ENCODE measurements at regions not wholly inside any gene's neighbourhood (a gene's known extent, or its start where the extent isn't known, plus 50 kb on each side); places are given as distances from the start of the nearest gene placed in this dataset.

- no peak for DNase-seq (ENCODE audit: low spot score)
- Histone ChIP-seq H3K9me3 (no peaks in the 10 kb centered on the region), H3K4me3 (no peak overlapping the region), H3K27ac (no peak overlapping the region), H3K4me1 (no peaks in the 10 kb centered on the region), H3K36me3 (no peaks in the 10 kb centered on the region), H3K27me3 (no peaks in the 10 kb centered on the region)
- no peak for TF ChIP-seq CTCF (IDR thresholded peaks at IDR 0.05)
Measured at GRCh38 chr2:66324356-66324755, 110.6 kb upstream of the MEIS1 start.

GRCh38 chr2:66323406-66323805 is 111.5 kb upstream of the MEIS1 start:
- H3K27ac ChIP-seq: no peak overlapping the region
- TF ChIP-seq CTCF (IDR thresholded peaks at IDR 0.05): no peak
- no peaks in the 10 kb centered on the region for H3K36me3 ChIP-seq
- no peaks in the 10 kb centered on the region for H3K27me3 ChIP-seq
- H3K9me3 ChIP-seq: no peaks in the 10 kb centered on the region
- no peak overlapping the region for H3K4me3 ChIP-seq
- no peak for DNase-seq (ENCODE audit: low spot score)
- no peaks in the 10 kb centered on the region for H3K4me1 ChIP-seq

DNA sequence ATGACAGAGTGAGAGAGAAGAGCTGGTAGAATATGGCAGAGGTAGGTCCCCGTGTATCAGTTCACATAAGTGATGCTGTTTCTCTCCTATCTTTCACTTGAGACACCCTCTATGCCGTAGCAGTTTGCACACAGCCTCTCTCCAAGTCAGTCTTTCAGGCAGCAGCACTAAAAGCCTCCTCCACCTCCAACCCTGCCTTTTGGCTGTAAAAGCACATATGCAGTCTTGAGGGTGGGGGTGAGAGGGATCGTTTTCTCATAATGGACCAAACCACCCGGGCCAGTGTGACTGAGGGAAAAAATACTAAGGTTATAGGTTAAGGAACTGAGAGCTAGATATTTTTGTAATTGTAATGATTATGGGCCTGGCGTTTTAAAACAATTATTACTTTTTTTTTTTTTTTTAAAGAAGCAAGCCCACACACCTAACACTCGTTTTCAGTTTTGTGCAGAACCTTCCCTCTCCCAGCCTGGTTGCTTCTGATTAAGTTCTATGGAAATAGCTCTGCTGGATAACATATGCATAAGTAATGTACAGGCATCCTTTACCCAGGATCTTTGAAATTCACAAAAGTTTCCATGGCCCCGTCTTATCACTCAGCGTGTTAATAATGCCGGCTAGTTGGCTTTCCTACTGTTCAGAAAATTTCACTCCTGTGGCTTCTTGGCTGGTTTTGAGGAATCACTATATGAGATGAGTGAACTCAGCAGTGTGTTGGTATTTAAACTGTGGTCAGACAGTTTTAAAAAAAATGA is 112.2 kb upstream of the MEIS1 start:
- no peak for TF ChIP-seq CTCF (IDR thresholded peaks at IDR 0.05)
- Histone ChIP-seq H3K9me3 (no peaks in the 10 kb centered on the region), H3K4me1 (no peaks in the 10 kb centered on the region), H3K4me3 (no peak overlapping the region), H3K27ac (no peak overlapping the region), H3K27me3 (no peaks in the 10 kb centered on the region), H3K36me3 (no peaks in the 10 kb centered on the region)
- DNase-seq (ENCODE audit: low spot score): no peak

DNA sequence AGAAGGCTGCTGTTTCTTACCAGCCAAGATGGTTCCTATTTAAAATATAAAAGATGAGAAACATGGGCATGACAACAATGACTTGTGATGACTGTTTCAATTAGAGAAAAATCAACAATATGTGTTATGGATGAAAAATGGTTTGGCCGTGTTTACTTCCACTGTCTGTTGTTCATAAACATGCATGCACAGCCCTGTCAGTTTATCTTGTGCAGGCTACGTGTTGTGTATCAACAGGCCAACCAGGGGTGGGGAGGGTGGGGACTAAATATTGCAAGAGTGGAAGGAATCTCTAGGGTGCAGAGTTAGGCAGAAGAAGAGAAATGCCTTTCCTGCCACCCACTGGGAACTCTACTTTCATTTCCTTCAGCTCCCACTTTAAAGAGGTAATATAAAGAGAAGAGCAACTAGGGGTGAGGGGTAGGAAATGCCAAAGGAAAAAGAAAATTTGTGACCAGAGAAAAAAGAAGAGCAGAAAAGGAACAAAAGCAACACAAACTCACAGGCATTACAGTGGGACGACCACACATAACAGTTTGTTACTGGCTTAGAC is 116.8 kb upstream of the MEIS1 start:
- Histone ChIP-seq H3K36me3 (no peaks in the 10 kb centered on the region), H3K4me3 (no peak overlapping the region), H3K27ac (no peak overlapping the region), H3K4me1 (no peaks in the 10 kb centered on the region), H3K27me3 (no peaks in the 10 kb centered on the region), H3K9me3 (peaks cover 0 to 8% of the 10 kb centered on the region in 2 donors)
- no peak for TF ChIP-seq CTCF (IDR thresholded peaks at IDR 0.05)
- no peak for DNase-seq (ENCODE audit: low spot score)

DNA sequence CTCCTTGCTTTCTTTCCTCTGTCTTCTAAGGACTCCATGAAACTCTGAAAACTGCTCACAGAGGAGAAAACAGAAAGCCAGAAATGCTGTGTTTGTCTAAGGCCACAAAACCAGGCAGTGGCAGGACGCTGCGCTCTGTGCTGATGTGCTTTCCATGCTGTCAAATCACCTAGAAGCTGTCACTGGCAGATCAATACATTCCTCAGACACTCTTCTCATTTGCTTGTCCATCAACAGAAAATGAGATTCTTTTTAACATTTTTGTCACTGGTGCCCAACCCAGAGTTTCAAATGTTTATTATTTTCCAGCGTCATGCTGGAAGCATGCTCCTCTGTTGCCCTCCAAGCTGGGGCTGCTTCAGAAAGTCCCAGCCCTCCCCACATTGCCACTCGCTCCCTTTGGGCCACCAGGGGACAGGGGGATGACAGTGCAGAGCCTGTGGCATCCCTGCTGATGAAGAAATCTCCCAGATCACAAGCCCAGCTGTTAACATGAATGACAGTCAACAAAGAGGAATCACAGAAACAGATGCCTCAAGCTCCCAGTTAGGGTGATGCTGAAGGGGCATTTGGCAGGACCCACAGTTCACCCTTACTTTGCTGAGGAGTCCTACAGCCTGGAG is 117.5 kb upstream of the MEIS1 start:
- Histone ChIP-seq H3K4me1 (no peaks in the 10 kb centered on the region), H3K27me3 (no peaks in the 10 kb centered on the region), H3K9me3 (peaks cover 0 to 15% of the 10 kb centered on the region in 2 donors), H3K36me3 (no peaks in the 10 kb centered on the region), H3K27ac (no peak overlapping the region), H3K4me3 (no peak overlapping the region)
- no peak for DNase-seq (ENCODE audit: low spot score)
- TF ChIP-seq CTCF (IDR thresholded peaks at IDR 0.05): no peak

Measured in right atrium auricular region (tissue), 2 donors.